Activated CD4-positive, alpha-beta T cell treated with anti-CD3 and anti-CD28 coated beads, Interleukin-2, amount 10 ng/mL, durations not matched to agents 7 days and 5 days (primary cell): ENCODE measurements at regions not wholly inside any gene's neighbourhood (a gene's known extent, or its start where the extent isn't known, plus 50 kb on each side); places are given as distances from the start of the nearest gene placed in this dataset.

Experiments
- CTCF ChIA-PET: fragments of 350-600 bp; sonication (Branson Sonifier 250); formaldehyde crosslinking; loops from one replicate; lab custom pipeline; 2021; ENCODE audit warnings: antibody characterized with exemption; lab: Charles Lee
- POLR2A ChIA-PET: fragments of 350-600 bp; sonication (Branson Sonifier 250); formaldehyde crosslinking; loops from one replicate; lab custom pipeline; 2021; ENCODE audit warnings: antibody characterized with exemption; lab: Charles Lee
- DNase-seq: peaks from one replicate; pipeline ENCODE4 v3.0.0-alpha.2; 2020
- H3K27ac Mint-ChIP-seq: one replicate; pipeline ENCODE4 v1.8.0; 2021; ENCODE audit warnings: mild to moderate bottlenecking, moderate library complexity, mixed read lengths
- H3K27me3 Mint-ChIP-seq: one replicate; pipeline ENCODE4 v1.8.0; 2021; ENCODE audit warnings: mixed read lengths
- H3K36me3 Mint-ChIP-seq: one replicate; pipeline ENCODE4 v1.8.0; 2021; ENCODE audit warnings: low read depth, mixed read lengths
- H3K4me1 Mint-ChIP-seq: one replicate; pipeline ENCODE4 v1.8.0; 2021; ENCODE audit warnings: mixed read lengths
- H3K4me3 Mint-ChIP-seq: one replicate; pipeline ENCODE4 v1.8.0; 2021; ENCODE audit warnings: mild to moderate bottlenecking, moderate library complexity, mixed read lengths
- H3K9me3 Mint-ChIP-seq: one replicate; pipeline ENCODE4 v1.8.0; 2021; ENCODE audit warnings: mixed read lengths

- Mint-ChIP-seq H3K9me3 (peaks cover 3% of the 10 kb centered on the region), H3K36me3 (no peaks in the 10 kb centered on the region), H3K27ac (no peak overlapping the region), H3K4me3 (no peak overlapping the region), H3K27me3 (no peaks in the 10 kb centered on the region), H3K4me1 (no peaks in the 10 kb centered on the region)
- CTCF ChIA-PET: no interaction called here
- POLR2A ChIA-PET: interaction anchor here (0.7 kb wide), 1 partner anchor 1260 kb away, joined by 4 read pairs; no protein-coding TSS in a partner anchor
- no peak for DNase-seq
Measured at GRCh38 chr5:3348576-3349535, 246.8 kb upstream of the IRX1 start.

GRCh38 chr5:3347741-3348140 is 247.9 kb upstream of the IRX1 start:
- Mint-ChIP-seq H3K36me3 (no peaks in the 10 kb centered on the region), H3K9me3 (no peaks in the 10 kb centered on the region), H3K27ac (no peak overlapping the region), H3K4me1 (no peaks in the 10 kb centered on the region), H3K4me3 (no peak overlapping the region), H3K27me3 (no peaks in the 10 kb centered on the region)
- POLR2A ChIA-PET: no interaction called here
- CTCF ChIA-PET: no interaction called here
- DNase-seq: no peak

- no peaks in the 10 kb centered on the region for H3K4me1 Mint-ChIP-seq
- POLR2A ChIA-PET: no interaction called here
- H3K27ac Mint-ChIP-seq: no peak overlapping the region
- no peaks in the 10 kb centered on the region for H3K27me3 Mint-ChIP-seq
- no peak for DNase-seq
- no peak overlapping the region for H3K4me3 Mint-ChIP-seq
- CTCF ChIA-PET: no interaction called here
- H3K36me3 Mint-ChIP-seq: no peaks in the 10 kb centered on the region
- H3K9me3 Mint-ChIP-seq: no peaks in the 10 kb centered on the region
Measured at GRCh38 chr5:3346111-3346820, 249.4 kb upstream of the IRX1 start.

- POLR2A ChIA-PET: no interaction called here
- no peak for DNase-seq
- no peak overlapping the region for H3K4me3 Mint-ChIP-seq
- CTCF ChIA-PET: no interaction called here
- no peaks in the 10 kb centered on the region for H3K4me1 Mint-ChIP-seq
- no peaks in the 10 kb centered on the region for H3K36me3 Mint-ChIP-seq
- H3K27ac Mint-ChIP-seq: no peak overlapping the region
- no peaks in the 10 kb centered on the region for H3K27me3 Mint-ChIP-seq
- H3K9me3 Mint-ChIP-seq: no peaks in the 10 kb centered on the region
Measured at GRCh38 chr5:3345195-3345594, 250.4 kb upstream of the IRX1 start.

- ChIA-PET POLR2A (no interaction called here), CTCF (no interaction called here)
- no peaks in the 10 kb centered on the region for H3K27me3 Mint-ChIP-seq
- DNase-seq: no peak
- no peaks in the 10 kb centered on the region for H3K4me1 Mint-ChIP-seq
- H3K36me3 Mint-ChIP-seq: no peaks in the 10 kb centered on the region
- no peaks in the 10 kb centered on the region for H3K9me3 Mint-ChIP-seq
- no peak overlapping the region for H3K4me3 Mint-ChIP-seq
- no peak overlapping the region for H3K27ac Mint-ChIP-seq
Measured at GRCh38 chr5:3344671-3345070, 251.0 kb upstream of the IRX1 start.

- H3K9me3 Mint-ChIP-seq: no peaks in the 10 kb centered on the region
- DNase-seq: no peak
Measured at GRCh38 chr5:3343911-3344310, 251.7 kb upstream of the IRX1 start.

GRCh38 chr5:3343211-3343610 is 252.4 kb upstream of the IRX1 start:
- ChIA-PET CTCF (no interaction called here), POLR2A (no interaction called here)
- DNase-seq: no peak
- Mint-ChIP-seq H3K27ac (no peak overlapping the region), H3K27me3 (no peaks in the 10 kb centered on the region), H3K36me3 (no peaks in the 10 kb centered on the region), H3K4me3 (no peak overlapping the region), H3K4me1 (no peaks in the 10 kb centered on the region), H3K9me3 (no peaks in the 10 kb centered on the region)

More at GRCh38 chr5:3343911-3344310, 251.7 kb upstream of the IRX1 start:
- H3K4me1 Mint-ChIP-seq: no peaks in the 10 kb centered on the region
- H3K4me3 Mint-ChIP-seq: no peak overlapping the region
- H3K27me3 Mint-ChIP-seq: no peaks in the 10 kb centered on the region
- POLR2A ChIA-PET: no interaction called here
- CTCF ChIA-PET: no interaction called here
- no peak overlapping the region for H3K27ac Mint-ChIP-seq
- H3K36me3 Mint-ChIP-seq: no peaks in the 10 kb centered on the region

GRCh38 chr5:3342271-3343100 is 253.1 kb upstream of the IRX1 start:
- Mint-ChIP-seq H3K27me3 (no peaks in the 10 kb centered on the region), H3K36me3 (no peaks in the 10 kb centered on the region), H3K27ac (no peak overlapping the region), H3K4me1 (no peaks in the 10 kb centered on the region), H3K4me3 (no peak overlapping the region), H3K9me3 (no peaks in the 10 kb centered on the region)
- CTCF ChIA-PET: no interaction called here
- DNase-seq: no peak
- POLR2A ChIA-PET: interaction anchor here (0.6 kb wide), 1 partner anchor 12 kb away, joined by 3 read pairs; no protein-coding TSS in a partner anchor

GRCh38 chr5:3341446-3342240 is 254.0 kb upstream of the IRX1 start:
- Mint-ChIP-seq H3K36me3 (no peaks in the 10 kb centered on the region), H3K27me3 (no peaks in the 10 kb centered on the region), H3K27ac (no peak overlapping the region), H3K9me3 (no peaks in the 10 kb centered on the region), H3K4me3 (no peak overlapping the region), H3K4me1 (no peaks in the 10 kb centered on the region)
- ChIA-PET POLR2A (interaction anchor here (0.6 kb wide), 1 partner anchor 13 kb away, joined by 3 read pairs; no protein-coding TSS in a partner anchor), CTCF (no interaction called here)
- DNase-seq: no peak

- Mint-ChIP-seq H3K9me3 (no peaks in the 10 kb centered on the region), H3K36me3 (no peaks in the 10 kb centered on the region), H3K27me3 (no peaks in the 10 kb centered on the region), H3K27ac (no peak overlapping the region), H3K4me1 (no peaks in the 10 kb centered on the region), H3K4me3 (no peak overlapping the region)
- DNase-seq: no peak
- POLR2A ChIA-PET: no interaction called here
- CTCF ChIA-PET: no interaction called here
Measured at GRCh38 chr5:3340471-3340870, 255.2 kb upstream of the IRX1 start.

- H3K9me3 Mint-ChIP-seq: no peaks in the 10 kb centered on the region
- no peaks in the 10 kb centered on the region for H3K4me1 Mint-ChIP-seq
- no peak overlapping the region for H3K4me3 Mint-ChIP-seq
- DNase-seq: no peak
- ChIA-PET CTCF (no interaction called here), POLR2A (no interaction called here)
- no peaks in the 10 kb centered on the region for H3K27me3 Mint-ChIP-seq
- no peak overlapping the region for H3K27ac Mint-ChIP-seq
- H3K36me3 Mint-ChIP-seq: no peaks in the 10 kb centered on the region
Measured at GRCh38 chr5:3339798-3340115, 255.9 kb upstream of the IRX1 start.

- Mint-ChIP-seq H3K9me3 (no peaks in the 10 kb centered on the region), H3K36me3 (no peaks in the 10 kb centered on the region), H3K27ac (no peak overlapping the region), H3K27me3 (no peaks in the 10 kb centered on the region), H3K4me1 (no peaks in the 10 kb centered on the region), H3K4me3 (no peak overlapping the region)
- POLR2A ChIA-PET: no interaction called here
- DNase-seq: no peak
- CTCF ChIA-PET: no interaction called here
Measured at GRCh38 chr5:3339092-3339797, 256.4 kb upstream of the IRX1 start.
